ENCODE measurements at regions not wholly inside any gene's neighbourhood (a gene's known extent, or its start where the extent isn't known, plus 50 kb on each side); places are given as distances from the start of the nearest gene placed in this dataset.

DNA sequence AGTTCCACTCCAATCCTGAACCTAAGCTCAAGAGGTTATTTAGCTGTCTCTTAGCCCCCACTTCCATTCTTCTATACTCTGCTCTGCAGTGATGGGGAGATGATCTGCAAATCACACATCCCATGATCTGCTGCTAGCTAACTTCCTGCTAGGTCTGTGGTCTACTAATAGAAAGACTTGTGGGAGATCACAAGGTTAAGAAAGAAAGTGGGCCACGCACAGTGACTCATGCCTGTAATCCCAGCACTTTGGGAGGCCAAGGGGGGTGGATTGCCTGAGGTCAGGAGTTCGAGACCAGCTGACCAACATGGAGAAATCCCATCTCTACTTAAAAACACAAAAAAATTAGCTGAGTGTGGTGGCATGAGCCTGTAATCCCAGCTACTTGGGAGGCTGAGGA, 471.1 kb upstream of the NWD2 start:
- CTCF ChIA-PET: no interaction called here
- POLR2A ChIA-PET: no interaction called here

DNA sequence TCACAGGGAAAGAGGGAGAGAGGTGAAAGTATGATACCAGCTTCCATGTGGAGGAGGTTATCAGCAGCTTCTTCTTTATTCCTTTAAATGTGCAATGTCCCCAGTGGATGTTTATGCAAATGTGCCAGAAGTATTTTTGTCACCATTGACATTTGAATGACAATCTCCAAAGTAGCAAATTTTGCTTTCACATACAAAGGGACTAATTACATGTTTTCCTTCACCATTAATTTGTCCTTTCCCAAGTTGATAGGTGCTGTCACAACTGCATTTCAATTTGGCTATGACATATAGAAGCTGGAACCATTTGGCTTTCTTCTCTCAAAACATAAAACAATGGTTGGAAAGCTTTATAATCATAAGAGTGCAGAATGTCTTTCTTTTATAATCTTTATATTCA, 469.0 kb upstream of the NWD2 start:
- ChIA-PET POLR2A (no interaction called here), CTCF (no interaction called here)

DNA sequence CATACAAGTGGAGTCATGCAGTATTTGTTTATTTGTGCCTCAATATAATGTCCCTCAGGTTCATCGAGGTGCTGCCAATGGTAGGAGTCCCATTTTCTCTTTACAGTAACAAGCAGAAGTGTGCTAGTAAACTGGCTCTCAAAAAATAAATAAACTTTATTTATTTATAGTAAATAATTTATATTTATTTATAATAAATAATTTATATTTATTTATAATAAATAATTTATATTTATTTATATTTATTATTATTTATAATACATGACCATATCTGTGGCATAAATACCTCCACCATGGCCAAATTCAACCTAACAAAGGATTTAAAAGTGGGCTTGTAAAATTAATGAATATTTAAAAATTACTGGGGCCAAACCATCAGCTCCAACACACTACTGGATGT, 464.9 kb upstream of the NWD2 start:
- CTCF ChIA-PET: interaction anchor here (0.6 kb wide), 1 partner anchor 259 kb away, joined by 3 read pairs; no protein-coding TSS in a partner anchor
- POLR2A ChIA-PET: no interaction called here

DNA sequence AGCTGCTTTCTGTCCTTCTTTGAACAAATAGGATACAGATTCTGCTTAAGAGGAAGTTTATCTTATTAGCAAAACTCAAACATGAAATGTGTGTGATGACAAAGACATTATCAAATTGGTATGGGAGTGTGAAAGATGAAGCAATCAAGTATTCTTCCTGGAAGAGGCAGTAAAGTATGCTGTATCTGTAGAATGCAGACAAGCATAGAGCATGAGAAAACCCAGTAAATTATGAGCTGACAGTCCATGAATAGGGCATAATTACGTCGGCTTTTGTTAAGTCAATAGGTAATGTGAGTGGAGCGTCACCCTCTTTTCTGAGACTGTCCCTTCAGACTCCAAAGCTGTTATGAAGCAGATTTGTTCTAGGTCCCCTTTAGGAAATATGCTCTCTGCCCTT, 458.6 kb upstream of the NWD2 start:
- ChIA-PET CTCF (no interaction called here), POLR2A (no interaction called here)

DNA sequence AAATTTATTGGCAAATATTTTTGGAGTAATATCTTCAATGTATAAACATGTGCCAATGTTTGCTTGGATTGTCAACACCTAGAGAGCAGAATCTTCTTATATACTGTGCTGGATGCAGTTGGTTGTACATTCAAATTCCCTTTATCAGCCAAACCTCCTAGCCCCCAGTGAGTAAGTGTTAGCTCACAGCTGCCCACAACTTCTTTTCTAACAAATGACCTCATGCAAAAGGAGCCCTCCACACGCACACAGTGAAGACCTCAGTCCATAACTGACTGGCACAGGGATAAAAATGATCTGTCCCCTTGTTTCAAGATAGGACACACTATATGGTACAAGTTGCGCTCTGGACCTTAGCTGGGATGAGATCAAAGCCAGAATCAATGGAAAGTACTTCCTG, 458.0 kb upstream of the NWD2 start:
- ChIA-PET CTCF (no interaction called here), POLR2A (no interaction called here)

DNA sequence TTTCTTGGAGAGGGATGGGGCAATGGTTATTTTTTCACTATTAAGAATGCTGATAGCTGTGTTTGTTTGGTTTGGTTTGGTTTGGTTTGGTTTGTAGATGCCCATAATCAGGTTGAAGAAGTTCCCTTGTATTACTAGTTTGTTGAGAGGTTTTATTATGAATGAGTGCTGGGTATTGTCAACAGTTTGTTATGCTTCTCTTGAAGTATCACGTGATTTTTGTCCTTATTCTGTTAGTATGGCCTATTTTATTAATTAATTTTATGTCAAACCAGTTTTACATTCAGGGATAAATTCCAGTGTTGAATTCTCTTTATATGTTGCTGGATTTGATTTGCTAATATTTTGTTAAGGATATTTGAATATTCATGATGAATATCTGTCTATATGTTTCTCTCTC, 449.8 kb upstream of the NWD2 start:
- CTCF ChIA-PET: no interaction called here
- POLR2A ChIA-PET: no interaction called here

DNA sequence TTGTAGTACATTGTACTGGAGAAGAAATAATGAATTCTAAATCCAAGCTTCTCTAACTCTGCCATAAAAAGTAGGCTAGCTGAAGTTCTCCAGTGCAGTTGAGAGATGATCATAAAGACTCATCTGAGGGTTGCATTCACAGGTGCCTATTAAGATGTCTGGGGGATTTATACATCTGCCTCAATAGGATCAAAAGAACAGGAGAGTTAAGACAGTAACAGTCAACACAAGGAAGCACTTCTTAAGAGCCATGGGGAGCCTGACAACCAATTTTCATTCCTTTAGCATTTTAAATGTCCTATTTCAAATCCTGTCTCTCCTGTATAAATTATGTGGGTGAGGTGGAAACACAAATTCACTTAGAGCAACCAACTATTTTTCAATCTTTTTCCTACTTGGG, 432.4 kb upstream of the NWD2 start:
- POLR2A ChIA-PET: no interaction called here

DNA sequence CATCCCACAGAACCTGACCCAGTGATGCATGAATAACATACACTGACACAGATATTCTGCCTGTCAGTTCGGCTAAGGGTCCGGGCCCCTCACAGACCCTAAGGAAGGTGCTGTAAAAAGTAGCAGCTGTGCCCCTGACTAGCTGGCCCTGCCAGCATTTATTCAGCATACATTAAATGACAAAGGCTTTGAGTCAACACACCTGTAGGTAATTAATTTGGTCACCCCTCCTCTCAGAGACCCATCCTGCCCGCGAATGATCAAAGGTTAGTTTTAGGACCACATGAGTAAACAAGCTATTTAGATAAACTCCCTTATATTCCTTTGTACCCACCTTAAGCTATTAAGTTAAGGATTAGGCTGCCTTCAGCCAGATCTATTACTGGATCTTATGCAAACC, 429.0 kb upstream of the NWD2 start:
- ChIA-PET CTCF (no interaction called here), POLR2A (no interaction called here)

More for the DNA sequence above, 432.4 kb upstream of the NWD2 start:
- CTCF ChIA-PET: no interaction called here

DNA sequence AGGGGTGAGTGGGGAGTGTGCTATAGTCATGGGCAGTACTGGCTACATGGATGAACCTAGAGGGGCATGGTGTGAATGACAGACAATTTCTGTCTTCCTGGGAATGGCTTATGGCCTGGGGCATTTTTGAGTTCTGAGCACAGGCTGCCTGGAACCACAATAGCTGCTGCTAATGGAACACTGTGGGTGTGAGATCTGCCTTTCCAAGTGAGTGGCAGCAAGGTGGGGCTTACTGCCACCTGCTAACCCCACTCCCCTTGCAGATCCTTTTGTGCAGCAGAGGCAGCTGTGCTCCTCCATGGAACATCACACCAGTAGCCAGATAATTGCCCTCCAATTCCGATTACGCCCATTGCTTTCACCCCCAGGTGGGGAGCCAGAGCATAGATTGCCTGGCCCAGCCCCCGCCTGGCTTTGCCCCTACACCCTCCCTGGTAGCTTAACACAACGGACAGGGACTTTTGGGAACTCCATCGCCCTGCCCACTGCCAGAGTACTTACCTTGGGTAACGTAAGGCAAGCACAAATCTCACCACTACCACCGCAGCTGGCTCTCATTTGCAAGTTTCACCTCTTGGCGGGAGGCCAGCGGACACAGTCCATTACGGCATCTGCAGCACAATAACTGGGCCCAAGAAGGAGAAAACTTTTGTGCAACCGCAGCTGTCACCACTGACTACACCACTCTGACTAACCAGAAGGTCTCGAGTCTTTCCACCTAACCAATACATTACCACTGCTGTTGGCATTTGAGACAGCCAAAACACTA, 421.2 kb upstream of the NWD2 start:
- ChIA-PET CTCF (no interaction called here), POLR2A (no interaction called here)

DNA sequence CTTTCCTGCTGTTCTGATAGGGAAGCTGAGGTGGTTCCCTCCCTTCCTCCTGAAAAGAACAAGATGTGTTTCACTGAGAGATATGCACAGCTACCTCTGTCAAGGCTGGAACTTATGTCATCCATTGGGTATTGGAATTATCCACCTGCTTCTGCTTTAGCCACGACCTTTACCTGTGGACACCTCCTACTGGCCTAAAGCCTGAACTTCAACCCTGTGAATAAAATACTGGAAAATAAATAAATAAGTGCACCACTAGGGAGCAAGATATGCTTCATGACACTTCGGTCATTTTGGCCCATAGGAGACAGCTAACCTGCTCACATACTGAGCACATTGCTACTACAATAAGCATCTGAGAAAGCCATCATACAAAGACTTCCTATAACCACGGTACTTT, 419.9 kb upstream of the NWD2 start:
- ChIA-PET POLR2A (no interaction called here), CTCF (no interaction called here)

DNA sequence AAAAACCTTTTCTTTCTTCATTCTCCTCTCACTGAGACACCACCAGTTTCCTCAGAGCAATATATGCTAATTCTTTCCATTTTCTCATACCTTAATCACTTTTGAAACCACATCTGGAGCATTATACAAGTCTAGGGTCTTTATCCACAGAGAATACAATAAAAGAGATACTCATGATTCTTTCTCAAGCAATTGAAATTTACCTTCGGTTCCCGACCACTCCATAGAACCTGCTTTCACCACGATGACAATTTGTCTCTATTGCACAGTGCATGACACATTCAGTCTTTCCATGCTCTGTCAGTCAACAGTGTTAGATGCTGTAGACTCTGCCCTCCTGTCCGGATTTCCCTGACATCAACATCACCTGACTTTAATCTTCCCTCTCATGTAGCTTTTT, 409.3 kb upstream of the NWD2 start:
- CTCF ChIA-PET: no interaction called here
- POLR2A ChIA-PET: no interaction called here

DNA sequence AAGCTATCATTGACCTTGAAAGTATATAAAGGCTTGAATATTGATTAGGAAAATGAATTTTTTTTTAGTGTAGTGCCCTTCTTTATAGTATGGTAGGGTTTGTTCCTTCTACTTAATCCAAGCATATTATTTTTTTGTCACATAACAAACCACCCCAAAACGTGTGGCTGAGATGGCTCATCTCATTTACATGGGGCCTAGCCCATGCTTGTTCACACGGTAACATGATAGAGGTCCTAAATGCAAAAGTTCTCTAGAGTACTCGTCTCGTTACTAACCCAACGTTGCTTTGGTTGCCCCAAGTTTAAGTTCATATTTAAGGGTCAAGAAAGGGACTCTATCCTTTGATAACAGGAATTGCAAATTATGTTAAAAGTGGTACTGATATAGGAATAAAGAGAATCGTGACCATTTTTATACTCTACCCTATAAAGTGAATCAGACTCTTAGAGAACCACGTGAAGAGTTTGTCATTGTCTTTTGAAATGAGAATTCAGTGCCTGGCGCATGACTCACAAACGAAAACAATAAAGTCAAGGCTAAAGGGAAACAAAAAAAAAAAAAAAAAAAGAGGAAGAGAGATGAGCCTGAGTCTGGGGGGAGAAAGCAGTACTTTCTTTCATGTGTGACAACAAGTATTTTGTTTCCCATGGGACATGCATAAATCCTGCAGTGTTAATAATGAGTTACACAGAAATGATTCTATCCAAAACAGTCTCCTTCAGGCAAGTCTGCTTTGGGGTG, 402.8 kb upstream of the NWD2 start:
- POLR2A ChIA-PET: interaction anchor here (0.6 kb wide), 1 partner anchor 683 kb away, joined by 4 read pairs; no protein-coding TSS in a partner anchor

DNA sequence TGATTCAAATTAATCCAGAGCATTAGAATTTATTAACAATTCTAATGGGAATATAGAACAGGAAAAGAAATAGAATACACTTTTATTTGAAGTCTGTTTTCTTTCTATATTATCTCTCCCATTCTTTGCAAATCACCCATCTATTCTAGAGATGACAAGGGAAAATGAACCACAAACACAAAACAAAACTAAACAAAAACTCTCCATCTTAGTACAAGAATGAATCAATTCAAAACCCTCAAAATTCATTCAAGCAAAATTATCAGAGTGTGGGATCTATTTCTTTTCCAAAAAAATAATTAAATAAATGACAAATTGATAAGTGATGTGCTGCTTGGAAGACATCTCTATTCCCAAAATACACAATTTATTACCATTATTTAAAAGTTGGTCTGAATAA, 400.1 kb upstream of the NWD2 start:
- POLR2A ChIA-PET: no interaction called here
- CTCF ChIA-PET: no interaction called here

More for the DNA sequence above, 402.8 kb upstream of the NWD2 start:
- CTCF ChIA-PET: no interaction called here

DNA sequence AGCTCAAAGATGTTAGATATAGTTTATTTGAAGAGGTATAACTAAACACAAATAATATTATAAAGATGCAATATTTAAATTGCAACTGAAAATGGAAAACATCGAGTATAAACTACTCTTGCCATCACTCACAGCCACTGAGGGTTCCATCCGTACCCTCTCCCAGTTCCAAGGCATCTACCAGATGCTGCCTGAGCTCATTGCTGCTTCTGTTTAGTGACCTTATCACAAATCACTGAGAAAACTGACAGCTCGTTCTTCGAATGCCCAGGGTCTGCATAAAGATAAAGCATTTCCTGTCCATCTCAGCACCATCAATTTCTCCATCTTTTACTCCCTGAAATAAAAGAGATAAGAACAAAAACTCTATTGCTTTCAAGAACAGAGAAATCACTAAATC, 391.7 kb upstream of the NWD2 start:
- POLR2A ChIA-PET: no interaction called here
- CTCF ChIA-PET: no interaction called here

DNA sequence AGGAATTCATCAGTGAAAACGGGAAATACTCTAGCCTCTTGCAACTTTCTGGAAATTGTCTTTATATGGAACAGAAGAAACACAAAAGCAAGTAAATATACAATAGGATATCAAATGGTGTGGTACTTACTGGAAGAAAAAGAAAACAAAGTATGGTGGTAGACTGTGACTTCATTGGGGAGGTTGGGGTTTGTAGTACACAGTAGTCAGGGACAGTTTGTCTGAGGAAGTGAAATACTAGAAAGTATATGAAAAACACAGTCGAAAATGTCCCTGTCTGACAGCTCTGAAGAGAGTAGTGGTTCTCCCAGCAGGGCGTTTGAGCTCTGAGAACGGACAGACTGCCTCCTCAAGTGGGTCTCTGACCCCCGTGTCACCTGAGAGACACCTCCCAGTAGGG, 390.0 kb upstream of the NWD2 start:
- POLR2A ChIA-PET: no interaction called here
- CTCF ChIA-PET: no interaction called here

DNA sequence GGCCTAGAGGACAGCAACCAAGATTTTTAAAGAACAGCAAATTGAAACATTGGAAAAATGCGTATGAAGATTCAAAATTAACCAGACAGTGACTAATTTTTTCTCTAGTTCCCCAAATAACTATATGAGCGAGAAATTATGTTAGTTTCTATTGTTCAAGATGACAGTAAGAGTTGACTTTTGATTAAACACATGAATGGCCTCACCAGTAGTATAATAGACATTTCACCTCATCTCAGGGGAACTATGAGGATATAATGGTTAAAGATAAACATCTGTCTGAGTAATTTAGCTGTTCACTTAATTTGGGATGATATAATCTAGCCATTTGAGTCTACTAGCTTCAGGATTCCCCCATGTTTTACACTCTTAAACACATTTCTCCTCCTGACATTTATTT, 380.9 kb upstream of the NWD2 start:
- CTCF ChIA-PET: no interaction called here
- POLR2A ChIA-PET: no interaction called here

DNA sequence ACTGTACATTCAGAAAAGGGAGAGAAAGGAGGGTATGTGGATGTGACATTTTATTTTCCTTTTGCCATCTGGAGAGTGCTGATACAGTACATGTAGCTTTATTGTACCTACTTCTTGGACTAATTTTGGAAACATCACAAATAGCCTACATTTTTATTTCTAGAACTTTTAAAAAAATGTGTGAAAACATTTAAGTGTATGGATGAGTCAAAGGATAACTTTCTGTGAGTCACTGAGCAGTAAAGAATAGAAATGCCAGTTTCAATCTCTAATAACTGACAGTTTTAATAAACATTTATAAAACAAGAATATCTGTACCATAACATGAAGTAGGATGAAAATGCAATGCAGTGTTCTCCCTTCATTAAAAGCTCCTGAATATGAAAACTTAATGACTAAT, 374.4 kb upstream of the NWD2 start:
- ChIA-PET CTCF (no interaction called here), POLR2A (no interaction called here)

DNA sequence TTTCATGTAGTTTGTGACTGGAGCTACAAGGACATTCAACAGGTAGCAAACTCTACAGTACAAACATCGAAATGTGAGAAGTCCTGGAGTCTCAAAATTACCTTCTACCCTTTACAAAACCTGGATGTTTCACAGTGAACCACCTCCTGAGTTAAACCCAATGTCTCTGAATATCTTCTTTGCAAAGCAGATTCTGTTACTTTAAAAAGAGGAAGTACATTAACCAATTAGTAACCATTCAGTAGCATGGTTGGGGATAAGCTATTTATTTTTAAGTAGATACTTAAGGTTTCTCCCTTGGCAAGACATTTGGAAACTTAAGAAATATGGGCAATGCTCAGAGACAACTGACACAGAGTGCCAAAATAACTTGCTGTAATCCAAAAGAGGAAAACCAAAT, 371.9 kb upstream of the NWD2 start:
- CTCF ChIA-PET: no interaction called here
- POLR2A ChIA-PET: no interaction called here

DNA sequence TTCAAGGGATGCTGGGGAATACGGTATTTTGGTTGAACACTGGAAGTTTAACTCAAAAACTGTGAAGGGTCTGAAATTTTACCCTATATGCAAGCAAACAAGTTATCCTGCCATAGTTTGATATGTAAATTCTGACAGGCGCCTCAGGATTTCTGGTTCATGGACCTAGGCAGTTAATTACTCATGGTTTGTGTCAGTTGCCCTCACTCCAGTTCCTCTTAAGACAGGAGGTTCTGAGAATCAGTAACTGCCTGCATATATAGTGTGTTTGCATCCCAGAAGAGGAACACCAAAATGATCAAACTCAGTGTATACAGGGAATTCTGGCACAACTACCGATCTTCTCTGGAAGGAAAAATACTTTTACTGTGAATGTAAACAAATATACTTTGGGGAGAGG, 360.4 kb upstream of the NWD2 start:
- POLR2A ChIA-PET: no interaction called here
- CTCF ChIA-PET: no interaction called here

DNA sequence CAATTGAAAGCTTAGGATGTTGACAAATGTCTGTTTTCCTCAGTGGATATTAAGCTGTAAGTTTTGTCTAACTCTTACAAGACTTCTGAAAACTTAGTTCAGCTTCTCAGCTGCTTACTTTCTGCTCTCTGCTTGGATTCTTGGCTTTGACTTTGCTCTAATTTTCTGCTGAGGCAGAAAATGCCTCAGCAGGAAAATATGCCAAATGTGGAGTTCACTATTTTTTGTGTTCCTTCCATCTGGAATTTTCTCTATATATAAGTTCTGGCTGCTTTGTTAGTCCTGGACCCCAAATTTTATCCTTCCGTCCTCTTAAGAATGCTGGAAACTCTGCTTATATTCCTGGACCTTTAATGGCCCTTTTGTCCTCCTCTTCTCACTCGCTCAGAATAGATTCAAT, 352.6 kb upstream of the NWD2 start:
- ChIA-PET CTCF (no interaction called here), POLR2A (no interaction called here)

DNA sequence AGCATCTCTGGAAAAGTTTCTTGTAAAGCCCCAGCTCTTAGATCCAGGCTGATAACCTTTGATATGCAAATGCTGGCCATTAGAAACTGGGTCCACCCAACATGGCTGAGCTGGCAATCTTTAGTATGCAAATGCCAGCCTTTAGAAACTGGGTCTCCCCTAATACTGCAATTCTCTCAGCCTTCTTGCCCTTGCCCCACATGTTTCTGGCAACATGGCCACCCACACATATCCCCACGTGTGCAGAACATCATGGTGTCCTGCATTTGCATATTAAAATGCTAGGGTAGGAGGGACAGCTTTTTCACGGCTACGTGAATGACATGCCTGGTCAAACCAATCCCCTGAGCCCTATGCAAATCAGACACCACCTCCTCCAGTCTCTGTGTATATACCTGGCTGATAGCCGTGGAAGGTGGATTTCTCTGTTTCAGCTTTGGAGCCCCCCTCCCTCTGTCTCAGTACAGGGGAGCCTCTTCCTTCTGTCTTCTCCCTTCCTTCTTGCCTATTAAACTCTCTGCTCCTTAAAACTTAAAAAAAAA, 344.0 kb upstream of the NWD2 start:
- POLR2A ChIA-PET: no interaction called here
- CTCF ChIA-PET: no interaction called here

DNA sequence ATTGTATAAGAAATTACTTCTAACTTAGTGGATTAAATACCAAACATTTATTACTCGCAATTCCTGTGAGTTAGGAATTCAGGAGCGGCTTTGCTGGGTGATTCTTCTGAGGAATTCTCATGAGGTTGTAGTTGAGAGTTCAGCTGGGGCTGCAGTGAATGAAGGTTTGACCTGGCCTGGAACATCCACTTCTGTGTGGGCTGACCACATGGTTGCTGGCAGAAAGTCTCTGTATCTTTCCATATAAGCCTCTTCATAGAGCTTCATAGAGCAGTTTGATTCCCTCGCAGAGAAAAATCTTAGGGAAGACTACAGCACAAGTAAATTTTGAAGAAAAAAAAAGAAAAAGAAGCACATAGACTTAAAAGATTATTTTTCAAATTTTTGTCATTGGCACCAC, 339.7 kb upstream of the NWD2 start:
- CTCF ChIA-PET: no interaction called here
- POLR2A ChIA-PET: no interaction called here
